ENCODE measurements at regions not wholly inside any gene's neighbourhood (a gene's known extent, or its start where the extent isn't known, plus 50 kb on each side); places are given as distances from the start of the nearest gene placed in this dataset.
A peak's percentile ranks its signal among the peaks of the same experiment; 100 is the strongest.

- DNase-seq (ENCODE audit: low read depth, low spot score), result peak; percentile 17
- no peak overlapping the region for H3K4me3 ChIP-seq (ENCODE audit: low read depth, low read length)
- CTCF ChIA-PET, result no interaction called here
- POLR2A ChIA-PET, result no interaction called here
- no peak for TF ChIP-seq CTCF (IDR thresholded peaks at IDR 0.05; ENCODE audit: insufficient read depth, low read length, missing control alignments)
Observed at GRCh38 chr9:3059781-3060468, 216.0 kb upstream of the PUM3 start.

DNA sequence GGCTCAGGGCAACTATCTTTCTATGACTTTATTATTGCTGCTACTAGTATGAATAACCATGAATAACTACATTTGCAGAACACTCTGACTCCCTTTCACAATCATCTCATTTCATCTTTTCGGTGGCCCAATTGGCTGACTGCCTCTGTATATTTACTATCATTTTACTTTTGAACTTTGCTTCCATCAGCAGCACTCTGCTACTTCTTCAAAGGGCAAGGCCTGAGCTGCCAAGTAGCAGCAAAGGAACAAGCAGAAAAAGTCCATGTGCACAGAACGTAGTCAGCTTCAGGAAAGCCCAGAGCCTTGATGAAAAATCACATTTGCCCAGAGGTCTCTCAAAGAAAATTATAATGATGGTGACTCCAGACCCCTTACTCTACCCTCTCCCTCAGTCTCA is 214.5 kb upstream of the PUM3 start:
- H3K4me3 ChIP-seq (ENCODE audit: low read depth, low read length), result no peak overlapping the region
- ChIA-PET CTCF (no interaction called here), POLR2A (no interaction called here)
- DNase-seq (ENCODE audit: low read depth, low spot score), result no peak
- TF ChIP-seq CTCF (IDR thresholded peaks at IDR 0.05; ENCODE audit: insufficient read depth, low read length, missing control alignments), result no peak

DNA sequence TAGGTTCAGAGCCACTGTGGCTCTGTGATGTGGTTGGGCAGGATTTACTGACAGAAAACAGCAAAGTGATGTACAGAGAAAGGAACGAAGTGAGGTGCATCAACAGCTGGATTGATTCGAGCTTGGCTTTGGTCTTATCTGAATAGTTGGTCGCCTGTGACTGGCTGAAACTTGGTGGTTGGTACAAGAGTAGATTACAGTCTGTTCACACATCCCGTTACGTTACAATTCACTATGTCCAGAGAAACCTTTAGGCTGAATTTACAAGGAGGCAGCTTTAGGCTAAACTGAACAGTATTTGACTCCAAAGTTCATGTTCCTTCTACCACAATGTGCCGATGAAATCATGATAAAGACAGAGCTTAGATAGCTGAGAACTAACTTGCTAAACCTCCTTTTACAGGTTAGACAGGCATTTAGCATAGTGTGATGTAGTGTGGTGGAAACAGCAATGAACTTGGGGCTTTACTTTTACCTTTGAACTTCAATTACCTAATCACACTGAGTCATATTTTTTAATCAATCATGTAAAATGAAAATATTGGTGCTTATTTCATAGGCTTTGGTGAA is 210.2 kb upstream of the PUM3 start:
- no peak overlapping the region for H3K4me3 ChIP-seq (ENCODE audit: low read depth, low read length)
- ChIA-PET POLR2A (no interaction called here), CTCF (no interaction called here)
- no peak for DNase-seq (ENCODE audit: low read depth, low spot score)
- TF ChIP-seq CTCF (IDR thresholded peaks at IDR 0.05; ENCODE audit: insufficient read depth, low read length, missing control alignments), result no peak

DNA sequence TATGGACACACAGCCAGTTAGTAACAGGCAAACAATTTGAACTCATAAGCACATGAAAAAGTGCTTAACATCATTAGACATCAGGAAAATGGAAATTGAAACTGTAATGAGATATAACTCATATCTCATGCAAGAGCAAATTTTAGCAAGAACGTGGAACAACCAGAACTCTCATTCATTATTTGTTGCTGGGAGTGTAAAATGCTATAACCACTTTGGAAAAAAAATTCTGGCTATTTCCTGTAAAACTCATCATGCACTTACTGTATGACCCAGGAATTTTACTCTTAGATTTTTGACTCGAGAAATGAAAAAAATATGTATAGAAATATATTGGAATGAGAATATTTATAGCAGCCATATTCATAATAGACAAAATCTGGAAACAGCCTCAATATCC is 205.7 kb upstream of the PUM3 start:
- ChIA-PET POLR2A (no interaction called here), CTCF (no interaction called here)
- TF ChIP-seq CTCF (IDR thresholded peaks at IDR 0.05; ENCODE audit: insufficient read depth, low read length, missing control alignments), result no peak
- DNase-seq (ENCODE audit: low read depth, low spot score), result peak; percentile 24
- H3K4me3 ChIP-seq (ENCODE audit: low read depth, low read length), result no peak overlapping the region

DNA sequence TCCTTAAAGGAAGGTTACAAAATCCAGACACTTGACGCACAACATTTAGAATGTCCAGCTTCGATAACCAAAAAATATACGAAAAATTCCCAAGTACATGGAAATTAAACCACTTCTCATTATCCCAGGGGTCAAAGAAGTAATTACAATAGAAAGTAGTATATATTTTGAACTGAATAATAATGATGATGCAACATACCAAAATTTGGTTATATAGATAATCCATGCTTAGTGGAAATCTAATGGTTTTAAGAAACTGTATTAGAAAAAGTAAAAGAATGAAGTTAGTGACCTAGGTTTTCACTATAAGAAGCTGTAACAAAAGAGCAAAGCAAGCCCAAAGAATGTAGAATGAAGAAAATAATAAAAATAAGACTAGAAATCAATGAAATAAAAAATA is 204.0 kb upstream of the PUM3 start:
- CTCF ChIA-PET, result interaction anchor here (0.8 kb wide), 1 partner anchor 190 kb away, joined by 3 read pairs; no protein-coding TSS in a partner anchor

GRCh38 chr9:3045153-3045552 is 201.3 kb upstream of the PUM3 start:
- CTCF ChIA-PET, result no interaction called here
- POLR2A ChIA-PET, result no interaction called here
- H3K4me3 ChIP-seq (ENCODE audit: low read depth, low read length), result no peak overlapping the region
- TF ChIP-seq CTCF (IDR thresholded peaks at IDR 0.05; ENCODE audit: insufficient read depth, low read length, missing control alignments), result no peak
- DNase-seq (ENCODE audit: low read depth, low spot score), result no peak

More for the DNA sequence above, 204.0 kb upstream of the PUM3 start:
- DNase-seq (ENCODE audit: low read depth, low spot score), result no peak
- POLR2A ChIA-PET, result no interaction called here
- no peak for TF ChIP-seq CTCF (IDR thresholded peaks at IDR 0.05; ENCODE audit: insufficient read depth, low read length, missing control alignments)
- H3K4me3 ChIP-seq (ENCODE audit: low read depth, low read length), result no peak overlapping the region

All from AG04449 (cell line).